CD4-positive, alpha-beta T cell (primary cell): ENCODE measurements at regions not wholly inside any gene's neighbourhood (a gene's known extent, or its start where the extent isn't known, plus 50 kb on each side); places are given as distances from the start of the nearest gene placed in this dataset.

Experiments used
- ATAC-seq: fragments of 200-7000 bp; cut with Tn5 transposase; one replicate; pipeline ENCODE4 v1.10.0; 2022; ENCODE audit warnings: mild to moderate bottlenecking; ENCODE audit not compliant: poor library complexity
- CTCF ChIA-PET: fragments of 350-600 bp; sonication (Branson Sonifier 250); formaldehyde crosslinking; loops from one replicate; lab custom pipeline; 2021; ENCODE audit warnings: antibody characterized with exemption, inconsistent platforms; lab: Charles Lee
- POLR2A ChIA-PET: fragments of 350-600 bp; sonication (Branson Sonifier 250); formaldehyde crosslinking; loops from one replicate; lab custom pipeline; 2021; ENCODE audit warnings: antibody characterized with exemption, inconsistent platforms; lab: Charles Lee
- DNase-seq, 14 experiments: peaks; one replicate each; pipeline ENCODE4 v3.0.0-alpha.2; 2013 to 2020; ENCODE audit warnings: mixed read lengths in 2 of 14
- H3K27ac ChIP-seq, 2 donors: one replicate each; pipeline versions ENCODE4 v1.5.1 to v1.7.0; 2013; ENCODE audit warnings: low read length in 2 of 2, low read depth in 1 of 2, mild to moderate bottlenecking in 1 of 2
- H3K27me3 ChIP-seq, 2 experiments: 1 replicate in 1 of 2; 2 replicates in 1 of 2; pipeline versions ENCODE4 v1.6.1 to v1.7.0; 2013; ENCODE audit warnings: low read length in 2 of 2, control low read depth in 1 of 2, mild to moderate bottlenecking in 1 of 2, moderate library complexity in 1 of 2; ENCODE audit not compliant: insufficient read depth in 2 of 2, control insufficient read depth in 1 of 2
- H3K36me3 ChIP-seq: one replicate; pipeline ENCODE4 v1.6.1; 2013; ENCODE audit warnings: low read length, control low read depth; ENCODE audit not compliant: insufficient read depth
- H3K4me1 ChIP-seq: one replicate; pipeline ENCODE4 v1.6.1; 2013; ENCODE audit warnings: low read length, control low read depth; ENCODE audit not compliant: insufficient read depth
- H3K4me3 ChIP-seq: one replicate; pipeline ENCODE4 v1.5.1; 2013; ENCODE audit warnings: mild to moderate bottlenecking, low read length, moderate library complexity
- H3K9me3 ChIP-seq, 2 experiments: 1 replicate in 1 of 2; 2 replicates in 1 of 2; pipeline versions ENCODE4 v1.6.1 to v1.7.0; 2013; ENCODE audit warnings: low read length in 2 of 2, mild to moderate bottlenecking in 2 of 2, control low read depth in 1 of 2, moderate library complexity in 1 of 2; ENCODE audit not compliant: control insufficient read depth in 1 of 2, insufficient read depth in 1 of 2
- H3K27ac Mint-ChIP-seq: one replicate; pipeline ENCODE4 v1.8.0; 2020; ENCODE audit warnings: mixed read lengths
- H3K27me3 Mint-ChIP-seq: one replicate; pipeline ENCODE4 v1.8.0; 2021; ENCODE audit warnings: mixed read lengths
- H3K36me3 Mint-ChIP-seq: one replicate; pipeline ENCODE4 v1.8.0; 2021; ENCODE audit warnings: low read depth, mixed read lengths
- H3K4me1 Mint-ChIP-seq: one replicate; pipeline ENCODE4 v1.8.0; 2021; ENCODE audit warnings: low read depth, mixed read lengths
- H3K4me3 Mint-ChIP-seq: one replicate; pipeline ENCODE4 v1.8.0; 2020; ENCODE audit warnings: mild to moderate bottlenecking, mixed read lengths
- H3K9me3 Mint-ChIP-seq: one replicate; pipeline ENCODE4 v1.8.0; 2020; ENCODE audit warnings: mixed read lengths
- CTCF ChIP-seq: fragments of 200-600 bp; IDR thresholded peaks from one replicate; pipeline ENCODE4 v1.8.0; 2022; ENCODE audit warnings: antibody characterized with exemption, mild to moderate bottlenecking
- intact Hi-C, 2 experiments: fragments of 100-400 bp; cut with DNase I in 1 of 2; cut with micrococcal nuclease in 1 of 2; formaldehyde crosslinking; loops; one replicate each; pipeline versions ENCODE4 v1.15.1 to v1.9.0; 2023 to 2025; cut with DNase I, micrococcal nuclease

- CTCF ChIA-PET: no interaction called here
- Mint-ChIP-seq H3K4me3 (no peak overlapping the region), H3K9me3 (peaks cover 2% of the 10 kb centered on the region), H3K27me3 (no peaks in the 10 kb centered on the region), H3K36me3 (no peaks in the 10 kb centered on the region), H3K27ac (no peak overlapping the region), H3K4me1 (no peaks in the 10 kb centered on the region)
- TF ChIP-seq CTCF: no peak
- DNase-seq (no peak), ATAC-seq (no peak)
- intact Hi-C loops: no loop called here
- no peak overlapping the region for H3K4me3 ChIP-seq
- POLR2A ChIA-PET: no interaction called here
- no peaks in the 10 kb centered on the region for H3K4me1 ChIP-seq
- H3K27ac ChIP-seq: no peak overlapping the region
- no peaks in the 10 kb centered on the region for H3K27me3 ChIP-seq
- H3K36me3 ChIP-seq: no peaks in the 10 kb centered on the region
- H3K9me3 ChIP-seq: peaks cover 0 to 4% of the 10 kb centered on the region in 2 experiments
These were observed 171.6 kb downstream of the TMX3 start for GRCh38 chr18:68543344-68543743.

- H3K27me3 Mint-ChIP-seq: no peaks in the 10 kb centered on the region
- POLR2A ChIA-PET: no interaction called here
- no peak overlapping the region for H3K4me3 Mint-ChIP-seq
- intact Hi-C loops: no loop called here
- ATAC-seq (no peak), DNase-seq (no peak)
- CTCF ChIA-PET: no interaction called here
- no peaks in the 10 kb centered on the region for H3K4me1 ChIP-seq
- H3K9me3 ChIP-seq: peaks cover 0 to 4% of the 10 kb centered on the region in 2 experiments
- TF ChIP-seq CTCF: no peak
- H3K27ac ChIP-seq: no peak overlapping the region
- no peaks in the 10 kb centered on the region for H3K27me3 ChIP-seq
- no peaks in the 10 kb centered on the region for H3K36me3 ChIP-seq
- peaks cover 2% of the 10 kb centered on the region for H3K9me3 Mint-ChIP-seq
- H3K4me1 Mint-ChIP-seq: no peaks in the 10 kb centered on the region
- H3K27ac Mint-ChIP-seq: no peak overlapping the region
- no peak overlapping the region for H3K4me3 ChIP-seq
- no peaks in the 10 kb centered on the region for H3K36me3 Mint-ChIP-seq
These were observed 172.1 kb downstream of the TMX3 start for GRCh38 chr18:68542846-68543245.

GRCh38 chr18:68533641-68534040 lies 181.3 kb downstream of the TMX3 start:
- Histone ChIP-seq H3K4me3 (no peak overlapping the region), H3K27ac (no peak overlapping the region), H3K27me3 (no peaks in the 10 kb centered on the region), H3K4me1 (no peaks in the 10 kb centered on the region), H3K9me3 (no peaks in the 10 kb centered on the region), H3K36me3 (no peaks in the 10 kb centered on the region)
- Mint-ChIP-seq H3K27ac (no peak overlapping the region), H3K9me3 (no peaks in the 10 kb centered on the region), H3K4me1 (no peaks in the 10 kb centered on the region), H3K36me3 (no peaks in the 10 kb centered on the region), H3K4me3 (no peak overlapping the region), H3K27me3 (no peaks in the 10 kb centered on the region)
- intact Hi-C loops: no loop called here
- ChIA-PET CTCF (no interaction called here), POLR2A (no interaction called here)
- TF ChIP-seq CTCF: no peak
- no peak for ATAC-seq
- no peak for DNase-seq
